GM12892 (cell line): ENCODE measurements at regions not wholly inside any gene's neighbourhood (a gene's known extent, or its start where the extent isn't known, plus 50 kb on each side); places are given as distances from the start of the nearest gene placed in this dataset.

Source experiments
- POLR2A ChIP-seq: IDR thresholded peaks from 2 replicates; pipeline ENCODE4 v1.6.1; 2011; ENCODE audit warnings: low read depth, low read length, control low read depth
- POLR2AphosphoS5 ChIP-seq: IDR thresholded peaks from 2 replicates; pipeline ENCODE4 v1.6.1; 2011; ENCODE audit warnings: low read depth, low read length, control low read depth

- TF ChIP-seq POLR2A (no peak), POLR2AphosphoS5 (no peak)
These were observed 195.1 kb upstream of the WDR11 start for GRCh38 chr10:120656107-120656506.
